Endothelial cell of umbilical vein (primary cell): ENCODE measurements at regions not wholly inside any gene's neighbourhood (a gene's known extent, or its start where the extent isn't known, plus 50 kb on each side); places are given as distances from the start of the nearest gene placed in this dataset.

ENCODE experiments used
- BruUV-seq: library from RNA; stranded (reverse); fragments of 400-500 nt; replicated peaks from 2 replicates; lab custom pipeline; 2021; lab: Mats Ljungman, UMichigan
- CTCF ChIA-PET: fragments of 300-600, 350-600 bp; sonication (Branson Sonifier 250); formaldehyde crosslinking; loops from one replicate; lab custom pipeline; 2021; ENCODE audit warnings: antibody characterized with exemption, inconsistent platforms; lab: Charles Lee
- POLR2A ChIA-PET: fragments of 300-600, 350-600 bp; sonication (Branson Sonifier 250); formaldehyde crosslinking; loops from one replicate; lab custom pipeline; 2021; ENCODE audit warnings: antibody characterized with exemption, inconsistent platforms; lab: Charles Lee
- DNase-seq: peaks from one replicate; pipeline ENCODE4 v3.0.0-alpha.2; 2011; ENCODE audit warnings: low read depth, low spot score
- FAIRE-seq: peaks from 2 replicates; lab custom pipeline; 2011; peaks lifted over from hg19 to GRCh38; lab: Jason Lieb, UNC
- H2AFZ ChIP-seq: 2 replicates; pipeline ENCODE4 v1.6.0; 2012; ENCODE audit warnings: low read depth, low read length, control low read depth, inconsistent platforms
- H3K27ac ChIP-seq: 2 replicates; pipeline ENCODE4 v1.5.1; 2011; ENCODE audit warnings: low read depth, mild to moderate bottlenecking, control low read depth, low read length, moderate library complexity; ENCODE audit not compliant: insufficient read depth
- H3K27me3 ChIP-seq, 2 experiments: 2 replicates each; pipeline versions ENCODE4 v1.6.0 to v1.6.1; 2011; ENCODE audit warnings: low read length in 2 of 2, mixed read lengths in 1 of 2; ENCODE audit not compliant: control insufficient read depth in 2 of 2, insufficient read depth in 2 of 2
- H3K36me3 ChIP-seq, 2 experiments: 2 replicates in 1 of 2; 3 replicates in 1 of 2; pipeline ENCODE4 v1.5.1; 2011; ENCODE audit warnings: low read length in 2 of 2, mild to moderate bottlenecking in 1 of 2, moderate library complexity in 1 of 2; ENCODE audit not compliant: control insufficient read depth in 2 of 2, insufficient read depth in 2 of 2; ENCODE audit errors: extremely low read depth in 1 of 2
- H3K4me1 ChIP-seq: 3 replicates; pipeline ENCODE4 v1.5.1; 2011; ENCODE audit warnings: mild to moderate bottlenecking, low read length; ENCODE audit not compliant: control insufficient read depth, insufficient read depth; ENCODE audit errors: extremely low read depth
- H3K4me2 ChIP-seq: 2 replicates; pipeline ENCODE4 v1.6.1; 2011; ENCODE audit warnings: low read length, control low read depth, mixed read lengths; ENCODE audit not compliant: insufficient read depth
- H3K4me3 ChIP-seq, 3 experiments: fragments of 200-600 bp in 1 of 3; sonication (generic), shearing (Covaris generic) in 1 of 3; replicated peaks in 1 of 3; 2 replicates each; pipeline ENCODE4 v1.5.1; 2011 to 2016; ENCODE audit warnings: control low read depth in 3 of 3, low read length in 3 of 3, mild to moderate bottlenecking in 2 of 3, inconsistent platforms in 1 of 3, low read depth in 1 of 3, moderate library complexity in 1 of 3; ENCODE audit not compliant: insufficient read depth in 1 of 3
- H3K79me2 ChIP-seq: 2 replicates; pipeline ENCODE4 v1.6.0; 2012; ENCODE audit warnings: low read length, inconsistent platforms; ENCODE audit not compliant: control insufficient read depth, insufficient read depth
- H3K9ac ChIP-seq: replicated peaks from 2 replicates; pipeline ENCODE3; 2011; ENCODE audit warnings: low read length, control low read depth; ENCODE audit not compliant: insufficient read depth; ENCODE audit errors: extremely low read depth
- H3K9me1 ChIP-seq: replicated peaks from 3 replicates; pipeline ENCODE4 v1.6.0; 2011; ENCODE audit warnings: mild to moderate bottlenecking, low read length; ENCODE audit not compliant: control insufficient read depth, insufficient read depth; ENCODE audit errors: extremely low read depth
- H3K9me3 ChIP-seq: replicated peaks from 2 replicates; pipeline ENCODE4 v1.5.1; 2012; ENCODE audit warnings: low read length, inconsistent platforms; ENCODE audit not compliant: control insufficient read depth, insufficient read depth
- H4K20me1 ChIP-seq: replicated peaks from 2 replicates; pipeline ENCODE3; 2011; ENCODE audit warnings: mild to moderate bottlenecking, low read length; ENCODE audit not compliant: control insufficient read depth, insufficient read depth; ENCODE audit errors: extremely low read depth
- CTCF ChIP-seq, 2 donors: IDR thresholded peaks; 1 replicate in 1 of 2; 2 replicates in 1 of 2; pipeline ENCODE4 v1.5.1; 2011; ENCODE audit warnings: low read length in 2 of 2, mild to moderate bottlenecking in 2 of 2, moderate library complexity in 2 of 2, control low read depth in 1 of 2, inconsistent platforms in 1 of 2, low read depth in 1 of 2; ENCODE audit not compliant: insufficient read depth in 1 of 2; ENCODE audit errors: extremely low read depth in 1 of 2
- EZH2 ChIP-seq: IDR thresholded peaks from 2 replicates; pipeline ENCODE4 v1.6.1; 2012; ENCODE audit warnings: borderline replicate concordance, low read depth, mild to moderate bottlenecking, moderate library complexity, low read length, inconsistent platforms; ENCODE audit not compliant: severe bottlenecking
- FOS ChIP-seq: IDR thresholded peaks from 2 replicates; pipeline ENCODE4 v1.6.1; 2011; ENCODE audit warnings: mild to moderate bottlenecking, low read length, moderate library complexity, borderline replicate concordance; ENCODE audit not compliant: insufficient read depth
- GATA2 ChIP-seq: IDR thresholded peaks from 2 replicates; pipeline ENCODE4 v1.7.0; 2011; ENCODE audit warnings: low read depth, mild to moderate bottlenecking, moderate library complexity, mixed read lengths, low read length; ENCODE audit not compliant: insufficient read length, insufficient read depth
- JUN ChIP-seq: IDR thresholded peaks from 2 replicates; pipeline ENCODE4 v1.6.1; 2011; ENCODE audit warnings: borderline replicate concordance, low read depth; ENCODE audit not compliant: insufficient read length, insufficient read depth
- MYC ChIP-seq: IDR thresholded peaks from one replicate; pipeline ENCODE4 v1.6.1; 2011; ENCODE audit warnings: mild to moderate bottlenecking, low read depth, low read length
- POLR2AphosphoS5 ChIP-seq: IDR thresholded peaks from 2 replicates; pipeline ENCODE4 v1.6.1; 2012; ENCODE audit warnings: low read depth, mild to moderate bottlenecking, control low read depth, low read length, moderate library complexity; ENCODE audit not compliant: insufficient read depth
- dilution Hi-C: fragments of 300-500 bp; cut with MboI; formaldehyde crosslinking; loops from one replicate; pipeline ENCODE4 v1.15.0; 2019; ENCODE audit warnings: low sequenced_read_pairs; ENCODE audit not compliant: extremely low pct_ligation_motif_present
- intact Hi-C: fragments of 100-400 bp; cut with micrococcal nuclease; formaldehyde crosslinking; loops from one replicate; pipeline ENCODE4 v1.10.0; 2022
- TF ChIP-seq, protein P1 (sequence below): IDR thresholded peaks from 2 replicates; pipeline ENCODE4 v1.6.1; 2011; ENCODE audit not compliant: insufficient read depth, insufficient read length

DNA sequence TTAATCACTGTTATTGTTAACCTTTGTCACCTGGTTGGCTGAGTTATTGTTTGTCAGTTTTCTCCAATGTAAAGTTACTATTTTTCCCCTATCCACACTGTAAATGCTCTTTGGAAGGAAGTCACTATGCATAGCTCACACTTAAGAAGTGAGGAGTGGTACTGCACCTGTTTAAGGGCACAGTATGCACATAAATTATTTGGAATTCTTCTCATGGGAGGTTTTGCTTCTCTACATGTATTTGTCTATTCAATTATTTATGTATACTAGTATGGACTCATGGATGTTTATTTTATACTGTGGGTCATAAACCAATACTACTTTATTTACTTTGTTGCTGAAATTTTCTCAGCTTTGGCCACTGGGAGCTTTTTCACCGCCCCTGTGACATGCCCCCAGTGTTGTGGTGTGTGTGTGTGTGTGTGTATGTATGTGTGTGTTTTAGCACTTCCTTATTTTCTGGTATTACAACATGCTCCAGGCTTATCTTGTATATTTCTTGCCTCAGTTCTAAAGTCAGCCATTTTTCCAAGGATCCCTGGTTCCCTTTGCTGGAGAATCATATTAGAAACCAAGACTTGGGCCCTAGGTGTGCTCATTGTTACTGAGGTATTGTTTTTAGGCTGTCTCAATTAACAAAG, 290.5 kb downstream of the KBTBD8 start:
- DNase-seq, result no peak
- BruUV-seq, result no TSS peak
- TF ChIP-seq CTCF (IDR thresholded peaks at IDR 0.05; ENCODE audit: extremely low read depth in 1 of 2, insufficient read depth in 1 of 2, low read depth in 1 of 2, low read length in 2 of 2) (no peak), FOS (no peak)

DNA sequence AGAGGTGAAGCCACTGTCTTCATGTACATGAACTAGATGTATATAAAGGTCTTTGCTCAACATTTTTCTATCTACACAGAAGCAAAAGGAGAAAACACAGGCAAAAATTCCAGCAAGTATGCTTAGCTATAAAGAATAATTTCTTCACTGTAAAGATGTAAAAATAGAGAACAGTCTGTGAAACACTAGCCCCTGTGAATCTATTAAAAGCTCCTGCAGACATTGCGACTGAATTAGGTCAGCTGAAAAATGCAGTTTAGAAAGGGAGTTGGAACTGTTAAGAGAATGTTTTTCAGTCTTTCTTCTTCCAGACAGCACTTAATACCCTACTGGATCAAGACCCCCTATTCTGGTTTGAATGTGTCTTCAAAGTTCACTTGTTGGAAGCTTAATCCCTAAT, 291.5 kb downstream of the KBTBD8 start:
- POLR2A ChIA-PET, result no interaction called here
- Histone ChIP-seq H3K4me1 (no peaks in the 10 kb centered on the region), H3K4me2 (no peak overlapping the region), H3K9me3 (no peaks in the 10 kb centered on the region), H3K9me1 (no peaks in the 10 kb centered on the region), H3K27me3 (no peaks in the 10 kb centered on the region), H3K27ac (no peak overlapping the region), H3K36me3 (no peaks in the 10 kb centered on the region), H3K79me2 (no peaks in the 10 kb centered on the region), H4K20me1 (no peaks in the 10 kb centered on the region), H2AFZ (no peak overlapping the region), H3K9ac (no peak overlapping the region), H3K4me3 (no peak overlapping the region)
- CTCF ChIA-PET, result no interaction called here
- intact Hi-C loops, result no loop called here
- dilution Hi-C loops, result no loop called here
- BruUV-seq, result no TSS peak
- FAIRE-seq, result no peak
- no peak for TF ChIP-seq MYC
- no peak for TF ChIP-seq POLR2AphosphoS5
- TF ChIP-seq, protein P1, sequence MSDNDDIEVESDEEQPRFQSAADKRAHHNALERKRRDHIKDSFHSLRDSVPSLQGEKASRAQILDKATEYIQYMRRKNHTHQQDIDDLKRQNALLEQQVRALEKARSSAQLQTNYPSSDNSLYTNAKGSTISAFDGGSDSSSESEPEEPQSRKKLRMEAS, result no peak
- TF ChIP-seq GATA2, result no peak
- TF ChIP-seq CTCF (IDR thresholded peaks at IDR 0.05; ENCODE audit: extremely low read depth in 1 of 2, insufficient read depth in 1 of 2, low read depth in 1 of 2, low read length in 2 of 2), result no peak
- no peak for TF ChIP-seq JUN
- TF ChIP-seq EZH2, result no peak
- TF ChIP-seq FOS, result no peak
- DNase-seq, result no peak

More for the DNA sequence above, 290.5 kb downstream of the KBTBD8 start:
- no peak overlapping the region for H3K9ac ChIP-seq
- no peaks in the 10 kb centered on the region for H3K36me3 ChIP-seq
- no peaks in the 10 kb centered on the region for H3K4me1 ChIP-seq
- H3K27me3 ChIP-seq, result no peaks in the 10 kb centered on the region
- no peak overlapping the region for H3K4me2 ChIP-seq
- no peak overlapping the region for H3K4me3 ChIP-seq
- dilution Hi-C loops, result no loop called here
- H3K27ac ChIP-seq, result no peak overlapping the region
- no peak for FAIRE-seq
- no peaks in the 10 kb centered on the region for H3K9me1 ChIP-seq
- intact Hi-C loops, result no loop called here
- ChIA-PET CTCF (no interaction called here), POLR2A (no interaction called here)
- H4K20me1 ChIP-seq, result no peaks in the 10 kb centered on the region
- no peak overlapping the region for H2AFZ ChIP-seq
- no peaks in the 10 kb centered on the region for H3K79me2 ChIP-seq
- no peaks in the 10 kb centered on the region for H3K9me3 ChIP-seq
